ENCODE measurements at regions not wholly inside any gene's neighbourhood (a gene's known extent, or its start where the extent isn't known, plus 50 kb on each side); places are given as distances from the start of the nearest gene placed in this dataset.

DNA sequence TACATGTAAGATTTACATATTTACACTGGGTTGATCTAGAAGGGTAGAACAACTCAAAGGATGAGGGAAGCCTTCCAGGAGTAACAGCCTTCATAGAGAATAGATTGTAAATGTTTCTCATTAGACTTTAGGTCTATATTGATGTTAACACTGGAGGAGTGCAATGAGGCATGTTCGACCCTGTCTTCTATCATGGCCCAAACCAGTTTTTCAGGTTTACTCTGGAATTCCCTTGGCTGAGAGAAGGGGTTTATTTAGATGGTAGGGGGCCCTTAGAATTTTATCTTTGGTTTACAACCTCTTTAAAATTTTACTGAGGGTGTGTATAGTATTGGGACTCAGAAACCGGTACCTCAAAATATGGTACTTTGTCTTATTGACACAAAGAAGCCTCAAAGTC lies 634.9 kb upstream of the PIK3C3 start:
- no peaks in the 10 kb centered on the region for H3K4me1 ChIP-seq (ENCODE audit: insufficient read depth)
- no peaks in the 10 kb centered on the region for H3K36me3 ChIP-seq
- DNase-seq, result no peak
- no peaks in the 10 kb centered on the region for H3K27me3 ChIP-seq
- H3K9me3 ChIP-seq, result no peaks in the 10 kb centered on the region
- no peak overlapping the region for H3K27ac ChIP-seq
- H3K4me3 ChIP-seq, result no peak overlapping the region
- TF ChIP-seq EP300 (IDR thresholded peaks at IDR 0.05), result no peak
- no peak for TF ChIP-seq POLR2A (IDR thresholded peaks at IDR 0.05)
- TF ChIP-seq, protein P1, sequence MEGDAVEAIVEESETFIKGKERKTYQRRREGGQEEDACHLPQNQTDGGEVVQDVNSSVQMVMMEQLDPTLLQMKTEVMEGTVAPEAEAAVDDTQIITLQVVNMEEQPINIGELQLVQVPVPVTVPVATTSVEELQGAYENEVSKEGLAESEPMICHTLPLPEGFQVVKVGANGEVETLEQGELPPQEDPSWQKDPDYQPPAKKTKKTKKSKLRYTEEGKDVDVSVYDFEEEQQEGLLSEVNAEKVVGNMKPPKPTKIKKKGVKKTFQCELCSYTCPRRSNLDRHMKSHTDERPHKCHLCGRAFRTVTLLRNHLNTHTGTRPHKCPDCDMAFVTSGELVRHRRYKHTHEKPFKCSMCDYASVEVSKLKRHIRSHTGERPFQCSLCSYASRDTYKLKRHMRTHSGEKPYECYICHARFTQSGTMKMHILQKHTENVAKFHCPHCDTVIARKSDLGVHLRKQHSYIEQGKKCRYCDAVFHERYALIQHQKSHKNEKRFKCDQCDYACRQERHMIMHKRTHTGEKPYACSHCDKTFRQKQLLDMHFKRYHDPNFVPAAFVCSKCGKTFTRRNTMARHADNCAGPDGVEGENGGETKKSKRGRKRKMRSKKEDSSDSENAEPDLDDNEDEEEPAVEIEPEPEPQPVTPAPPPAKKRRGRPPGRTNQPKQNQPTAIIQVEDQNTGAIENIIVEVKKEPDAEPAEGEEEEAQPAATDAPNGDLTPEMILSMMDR (IDR thresholded peaks at IDR 0.05), result no peak
- intact Hi-C loops (cut with DNase I), result no loop called here
- WGBS, 3 donors, result 85 to 91% (median 87%) methylated on average over 2 of the region's 2 CpGs

DNA sequence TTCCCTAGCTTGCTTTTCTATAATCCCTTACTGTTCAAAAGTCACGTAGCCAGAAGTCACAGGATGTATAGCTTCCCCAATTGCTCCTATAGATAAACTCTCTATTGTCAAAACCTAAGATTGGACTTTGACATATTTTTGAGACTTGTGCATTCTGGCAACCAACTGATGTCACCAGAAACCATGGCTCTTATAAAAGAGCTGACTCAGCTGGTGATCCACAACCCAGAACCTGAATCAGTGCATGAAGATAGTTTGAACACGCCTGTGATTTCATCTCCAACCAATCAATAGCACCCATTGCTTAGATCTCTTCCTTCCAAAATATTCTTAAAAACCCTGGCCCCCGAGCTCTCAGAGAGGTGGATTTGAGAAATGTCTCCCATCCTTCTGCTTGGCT lies 639.9 kb upstream of the PIK3C3 start:
- H3K4me1 ChIP-seq (ENCODE audit: insufficient read depth), result no peaks in the 10 kb centered on the region
- 81 to 89% (median 83%) methylated on average over 3 of the region's 3 CpGs for WGBS, 3 donors

DNA sequence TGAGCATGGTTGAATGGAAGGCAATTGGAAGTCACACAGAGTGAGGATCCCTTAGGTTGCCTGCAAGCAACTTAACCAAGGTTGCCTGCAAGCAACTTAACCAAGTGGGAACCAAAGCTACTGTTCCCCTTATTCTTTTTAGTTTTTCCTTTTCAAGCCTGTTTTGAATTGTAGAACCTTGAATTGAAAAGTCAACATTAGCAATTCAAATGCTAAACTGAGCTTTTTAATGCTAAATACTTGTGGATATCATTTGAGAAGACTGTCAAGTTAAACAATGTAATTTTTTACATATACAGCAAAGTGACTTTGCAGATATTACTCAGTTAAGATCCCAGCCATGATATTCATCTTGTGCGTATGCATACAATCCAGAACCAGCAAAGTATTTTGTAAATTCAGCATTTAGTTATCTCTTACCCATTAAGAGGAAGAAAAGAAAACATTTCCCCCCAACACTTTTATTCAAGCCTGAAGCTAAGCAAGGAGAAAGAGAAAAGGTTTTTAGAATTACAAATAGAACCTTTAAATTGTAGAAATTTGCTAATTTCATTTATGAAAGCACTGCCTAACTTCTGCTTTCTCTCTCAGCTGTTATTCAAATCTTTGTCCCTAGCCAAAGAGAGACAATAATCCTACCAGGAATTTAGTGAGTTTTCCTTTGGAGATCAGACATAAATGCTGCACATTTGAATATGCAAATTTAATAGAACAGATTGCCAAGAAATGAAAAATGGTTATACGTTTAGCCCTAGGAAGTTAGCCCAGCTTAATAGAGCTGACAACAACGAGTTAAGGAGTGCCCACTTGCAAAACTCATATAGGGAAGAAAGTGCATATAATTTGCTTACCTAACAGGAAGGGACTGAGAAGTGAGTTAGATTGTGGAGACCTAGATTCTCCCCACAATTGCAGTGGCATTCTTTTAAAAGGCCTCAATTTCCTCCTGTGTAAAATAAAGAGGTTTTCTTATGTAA lies 643.2 kb upstream of the PIK3C3 start:
- H3K9me3 ChIP-seq, result no peaks in the 10 kb centered on the region
- no peaks in the 10 kb centered on the region for H3K4me1 ChIP-seq (ENCODE audit: insufficient read depth)
- 50 to 59% (median 54%) methylated on average over 3 of the region's 3 CpGs for WGBS, 3 donors
- intact Hi-C loops (cut with DNase I), result no loop called here
- TF ChIP-seq, protein P1 (IDR thresholded peaks at IDR 0.05), result no peak
- TF ChIP-seq POLR2A (IDR thresholded peaks at IDR 0.05) (no peak), EP300 (IDR thresholded peaks at IDR 0.05) (no peak)
- H3K27ac ChIP-seq, result no peak overlapping the region
- H3K27me3 ChIP-seq, result no peaks in the 10 kb centered on the region
- no peak overlapping the region for H3K4me3 ChIP-seq
- H3K36me3 ChIP-seq, result no peaks in the 10 kb centered on the region
- no peak for DNase-seq

More for the DNA sequence above, 639.9 kb upstream of the PIK3C3 start:
- Histone ChIP-seq H3K36me3 (no peaks in the 10 kb centered on the region), H3K27me3 (no peaks in the 10 kb centered on the region), H3K9me3 (no peaks in the 10 kb centered on the region), H3K4me3 (no peak overlapping the region), H3K27ac (no peak overlapping the region)
- TF ChIP-seq EP300 (IDR thresholded peaks at IDR 0.05) (no peak), POLR2A (IDR thresholded peaks at IDR 0.05) (no peak)
- TF ChIP-seq, protein P1 (IDR thresholded peaks at IDR 0.05), result no peak
- DNase-seq, result no peak
- intact Hi-C loops (cut with DNase I), result no loop called here

DNA sequence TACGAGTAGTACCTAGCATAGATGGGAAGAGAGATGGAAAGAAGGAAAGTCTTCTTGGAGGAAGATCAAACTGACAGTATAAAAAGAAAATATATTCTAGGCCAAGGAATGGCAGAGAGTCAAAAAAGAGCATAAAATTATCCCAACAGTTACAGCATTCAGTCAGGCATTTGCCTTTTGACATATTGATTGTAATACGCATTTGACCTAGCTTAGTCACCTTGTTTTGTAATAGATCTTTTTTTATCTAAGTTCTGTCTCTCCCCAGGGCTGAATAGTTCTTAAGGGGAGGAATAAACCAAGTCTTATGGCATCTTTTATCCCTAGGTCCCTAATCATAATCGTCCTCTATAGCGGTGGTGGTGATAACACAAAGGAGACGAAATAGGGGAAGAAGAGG lies 657.3 kb upstream of the PIK3C3 start:
- Histone ChIP-seq H3K4me3 (no peak overlapping the region), H3K27ac (no peak overlapping the region), H3K36me3 (no peaks in the 10 kb centered on the region), H3K9me3 (no peaks in the 10 kb centered on the region), H3K27me3 (no peaks in the 10 kb centered on the region), H3K4me1 (ENCODE audit: insufficient read depth) (no peaks in the 10 kb centered on the region)
- WGBS, 3 donors, result 83 to 90% (median 88%) methylated on average over 5 of the region's 5 CpGs
- no peak for DNase-seq
- TF ChIP-seq EP300 (IDR thresholded peaks at IDR 0.05), result no peak
- TF ChIP-seq POLR2A (IDR thresholded peaks at IDR 0.05), result no peak
- TF ChIP-seq, protein P1 (IDR thresholded peaks at IDR 0.05), result no peak
- intact Hi-C loops (cut with DNase I), result no loop called here

All from ovary (tissue), 7 donors.